SK-N-SH (cell line): ENCODE measurements at regions not wholly inside any gene's neighbourhood (a gene's known extent, or its start where the extent isn't known, plus 50 kb on each side); places are given as distances from the start of the nearest gene placed in this dataset.

Experiments
- CTCF ChIA-PET: fragments of 300-600, 350-600 bp; formaldehyde crosslinking; extraction: SDS; loops from one replicate; lab custom pipeline; 2021; lab: Yijun Ruan, JAX
- POLR2A ChIA-PET: fragments of 350-600 bp; sonication (Branson Sonifier 250); formaldehyde crosslinking; extraction: SDS; loops from one replicate; lab custom pipeline; 2020; ENCODE audit warnings: antibody characterized with exemption, inconsistent platforms; lab: Yijun Ruan, JAX
- DNase-seq: peaks from one replicate; pipeline ENCODE4 v3.0.0; 2012
- H2AFZ ChIP-seq: fragments of 200-600 bp; sonication (generic); 2 replicates; pipeline ENCODE4 v1.8.1; 2016; ENCODE audit warnings: antibody characterized with exemption, mild to moderate bottlenecking, low read depth
- H3F3A ChIP-seq: fragments of 200-600 bp; sonication (generic); replicated peaks from 2 replicates; pipeline ENCODE3; 2016; ENCODE audit warnings: antibody characterized with exemption, mild to moderate bottlenecking; ENCODE audit not compliant: insufficient read depth
- H3K27ac ChIP-seq, 2 experiments: fragments of 200-500 bp in 1 of 2; fragments of 200-600 bp in 1 of 2; sonication (Bioruptor generic) in 1 of 2; sonication (generic), shearing (Covaris generic) in 1 of 2; 2 replicates each; pipeline versions ENCODE4 v1.5.1 to v1.6.1; 2014 to 2016; ENCODE audit warnings: low read depth in 2 of 2, inconsistent platforms in 1 of 2, low read length in 1 of 2, mild to moderate bottlenecking in 1 of 2, mixed read lengths in 1 of 2
- H3K27me3 ChIP-seq: fragments of 200-600 bp; sonication (generic), shearing (Covaris generic); 2 replicates; pipeline ENCODE4 v1.6.1; 2016; ENCODE audit warnings: mixed run types; ENCODE audit not compliant: insufficient read depth
- H3K36me3 ChIP-seq, 2 experiments: fragments of 200-500 bp in 1 of 2; fragments of 200-600 bp in 1 of 2; sonication (Bioruptor generic) in 1 of 2; sonication (generic) in 1 of 2; replicated peaks in 1 of 2; 2 replicates each; pipeline versions ENCODE3 to v1.5.1; 2014 to 2016; ENCODE audit warnings: low read length in 1 of 2, mild to moderate bottlenecking in 1 of 2; ENCODE audit not compliant: insufficient read depth in 2 of 2, control insufficient read depth in 1 of 2
- H3K4me1 ChIP-seq, 2 experiments: fragments of 200-500 bp in 1 of 2; fragments of 200-600 bp in 1 of 2; sonication (Bioruptor generic) in 1 of 2; sonication (generic), shearing (Covaris generic) in 1 of 2; 2 replicates each; pipeline versions ENCODE4 v1.5.1 to v1.6.1; 2014 to 2016; ENCODE audit warnings: low read depth in 1 of 2, low read length in 1 of 2, mixed run types in 1 of 2; ENCODE audit not compliant: insufficient read depth in 2 of 2, control insufficient read depth in 1 of 2
- H3K4me2 ChIP-seq: fragments of 200-600 bp; sonication (generic), shearing (Covaris generic); 2 replicates; pipeline ENCODE4 v1.6.1; 2017; ENCODE audit warnings: mixed run types
- H3K4me3 ChIP-seq, 2 experiments: fragments of 200-500 bp in 1 of 2; fragments of 200-600 bp in 1 of 2; sonication (Bioruptor generic) in 1 of 2; sonication (generic), shearing (Covaris generic) in 1 of 2; 2 replicates each; pipeline versions ENCODE4 v1.5.1 to v1.8.1; 2014 to 2016; ENCODE audit warnings: low read depth in 2 of 2, inconsistent platforms in 1 of 2, low read length in 1 of 2, mild to moderate bottlenecking in 1 of 2, mixed read lengths in 1 of 2, moderate library complexity in 1 of 2
- H3K79me2 ChIP-seq: fragments of 200-600 bp; sonication (generic); 2 replicates; pipeline ENCODE4 v1.8.1; 2017; ENCODE audit warnings: mild to moderate bottlenecking; ENCODE audit not compliant: insufficient read depth
- H3K9ac ChIP-seq: fragments of 200-600 bp; sonication (generic); 2 replicates; pipeline ENCODE4 v1.6.1; 2017; ENCODE audit warnings: mixed run types
- H3K9me2 ChIP-seq: fragments of 200-600 bp; sonication (generic); 2 replicates; pipeline ENCODE4 v1.6.1; 2017; ENCODE audit warnings: mixed run types
- H3K9me3 ChIP-seq: fragments of 200-600 bp; sonication (generic); 2 replicates; pipeline ENCODE4 v1.6.1; 2017; ENCODE audit warnings: mixed run types, mild to moderate bottlenecking, moderate library complexity
- H4K20me1 ChIP-seq: fragments of 200-600 bp; sonication (generic); 2 replicates; pipeline ENCODE4 v1.6.1; 2017; ENCODE audit warnings: mild to moderate bottlenecking, mixed run types; ENCODE audit not compliant: insufficient read depth
- CHD2 ChIP-seq: fragments of 150-350 bp; IDR thresholded peaks from 2 replicates; pipeline ENCODE4 v1.6.1; 2018; ENCODE audit warnings: low read length; ENCODE audit not compliant: partially characterized antibody
- EP300 ChIP-seq, 2 experiments: IDR thresholded peaks; 2 replicates each; pipeline versions ENCODE4 v1.4.0 to v1.6.1; 2012; ENCODE audit warnings: borderline replicate concordance in 1 of 2, low read depth in 1 of 2, low read length in 1 of 2
- FOSL2 ChIP-seq: IDR thresholded peaks from 2 replicates; pipeline ENCODE4 v1.4.0; 2012; ENCODE audit warnings: low read depth, mild to moderate bottlenecking, moderate library complexity, borderline replicate concordance
- GABPA ChIP-seq: IDR thresholded peaks from 2 replicates; pipeline ENCODE4 v1.4.0; 2012; ENCODE audit warnings: low read depth, mild to moderate bottlenecking
- GATA2 ChIP-seq: sonication (generic); formaldehyde crosslinking; IDR thresholded peaks from 2 replicates; pipeline ENCODE4 v1.5.0; 2020; ENCODE audit warnings: mild to moderate bottlenecking, missing genetic modification reagents
- JUND ChIP-seq: IDR thresholded peaks from 2 replicates; pipeline ENCODE4 v1.4.0; 2012
- MEF2A ChIP-seq: IDR thresholded peaks from 2 replicates; pipeline ENCODE4 v1.4.0; 2012; ENCODE audit warnings: low read depth, borderline replicate concordance
- POLR2AphosphoS5 ChIP-seq: IDR thresholded peaks from 2 replicates; pipeline ENCODE4 v1.6.1; 2012; ENCODE audit warnings: low read depth, low read length
- RAD21 ChIP-seq: IDR thresholded peaks from 2 replicates; pipeline ENCODE4 v1.6.1; 2012; ENCODE audit warnings: mild to moderate bottlenecking, low read length
- RCOR1 ChIP-seq: fragments of 150-350 bp; IDR thresholded peaks from 2 replicates; pipeline ENCODE4 v1.6.1; 2017; ENCODE audit warnings: antibody characterized with exemption, low read length
- RFX5 ChIP-seq: IDR thresholded peaks from 2 replicates; pipeline ENCODE4 v1.6.1; 2012; ENCODE audit warnings: mild to moderate bottlenecking, improper control_type of control experiment, low read length
- SIN3A ChIP-seq: IDR thresholded peaks from 2 replicates; pipeline ENCODE4 v1.6.1; 2012; ENCODE audit warnings: low read depth, mild to moderate bottlenecking, low read length, moderate library complexity, borderline replicate concordance
- TAF1 ChIP-seq: IDR thresholded peaks from 2 replicates; pipeline ENCODE4 v1.6.1; 2012; ENCODE audit warnings: low read depth, mild to moderate bottlenecking, low read length, moderate library complexity, borderline replicate concordance
- TCF12 ChIP-seq: IDR thresholded peaks from 2 replicates; pipeline ENCODE4 v1.4.0; 2012
- WGBS: methylation state at CpG from one replicate; pipeline ENCODE4 v1.1.6; 2017; ENCODE audit warnings: low lambda C conversion rate; 5-methylcytosine and 5-hydroxymethylcytosine counted together
- TF ChIP-seq, protein P1 (sequence below): IDR thresholded peaks from 2 replicates; pipeline ENCODE4 v1.4.0; 2012; ENCODE audit warnings: low read depth, borderline replicate concordance
- TF ChIP-seq, protein P2 (sequence below): fragments of 200-600 bp; sonication (generic); IDR thresholded peaks from 2 replicates; pipeline ENCODE4 v1.6.1; 2017; ENCODE audit warnings: antibody characterized with exemption, mild to moderate bottlenecking, moderate library complexity
- TF ChIP-seq, protein P3 (sequence below): IDR thresholded peaks from 2 replicates; pipeline ENCODE4 v1.4.0; 2012; ENCODE audit warnings: low read depth
- TF ChIP-seq, protein P4 (sequence below): IDR thresholded peaks from 2 replicates; pipeline ENCODE4; 2012

DNA sequence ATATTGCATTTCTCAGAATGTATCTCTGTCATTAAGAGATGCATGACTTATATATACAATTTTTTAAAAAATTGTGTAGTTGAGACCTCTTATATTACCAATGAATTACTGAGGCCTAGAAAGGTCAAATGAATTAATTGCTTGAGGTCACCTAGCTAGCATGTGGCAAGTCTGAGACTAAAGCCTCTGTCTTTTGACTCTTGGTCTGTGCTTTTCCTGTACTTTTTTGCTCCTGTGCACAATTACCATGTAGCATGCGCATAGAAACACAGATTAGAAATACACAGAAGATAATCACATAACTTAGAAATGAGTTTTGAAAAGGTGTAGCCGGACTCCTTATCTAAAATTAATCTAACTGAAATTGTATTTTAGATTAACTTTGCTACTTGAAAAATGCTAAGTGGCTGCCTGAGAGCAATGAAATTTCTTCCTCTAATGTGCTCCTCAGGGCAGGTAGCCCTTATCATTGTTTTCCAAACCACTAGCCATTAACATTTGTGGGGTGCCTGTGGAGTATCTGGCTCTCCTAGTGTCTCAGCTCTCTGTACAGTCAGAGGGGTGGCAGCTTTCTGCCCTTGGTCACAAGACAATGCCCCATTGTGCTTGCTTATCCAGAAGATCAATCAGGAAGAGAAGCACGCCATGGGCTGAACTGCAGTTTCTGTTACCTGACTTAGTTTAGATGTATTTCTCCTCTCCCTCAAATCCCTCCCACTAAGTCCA is 119.6 kb downstream of the RFC3 start:
- Histone ChIP-seq H3K27me3 (no peaks in the 10 kb centered on the region), H3K79me2 (no peaks in the 10 kb centered on the region), H4K20me1 (no peaks in the 10 kb centered on the region), H3K9me2 (no peaks in the 10 kb centered on the region), H3F3A (no peaks in the 10 kb centered on the region), H3K27ac (peak overlapping the region in 1 of 2 experiments; percentile 84; a peak in 2 of 4 replicates), H3K4me1 (peaks cover 8 to 28% of the 10 kb centered on the region in 2 experiments), H3K4me3 (no peak overlapping the region), H3K4me2 (no peak overlapping the region), H3K9ac (no peak overlapping the region), H2AFZ (no peak overlapping the region), H3K9me3 (no peaks in the 10 kb centered on the region), H3K36me3 (no peaks in the 10 kb centered on the region)
- ChIA-PET CTCF (interaction anchor here (1.3 kb wide), 1 partner anchor 140 kb away, joined by 5 read pairs; no protein-coding TSS in a partner anchor), POLR2A (no interaction called here)
- DNase-seq: no peak
- WGBS: 92% methylated on average over 3 of the region's 3 CpGs
- peak in 1 of 2 experiments; percentile 83; a peak in 1 of 4 replicates for TF ChIP-seq EP300 (IDR thresholded peaks at IDR 0.05; ENCODE audit: borderline replicate concordance in 1 of 2, low read depth in 1 of 2, low read length in 1 of 2)
- peak; percentile 76 for TF ChIP-seq GATA2 (CRISPR knock-in tag)
- TF ChIP-seq POLR2AphosphoS5: no peak
- no peak for TF ChIP-seq RFX5
- TF ChIP-seq RAD21: no peak
- TF ChIP-seq TCF12: peak; percentile 26; the same call in 1 of the 2 replicates
- TF ChIP-seq, protein P1, sequence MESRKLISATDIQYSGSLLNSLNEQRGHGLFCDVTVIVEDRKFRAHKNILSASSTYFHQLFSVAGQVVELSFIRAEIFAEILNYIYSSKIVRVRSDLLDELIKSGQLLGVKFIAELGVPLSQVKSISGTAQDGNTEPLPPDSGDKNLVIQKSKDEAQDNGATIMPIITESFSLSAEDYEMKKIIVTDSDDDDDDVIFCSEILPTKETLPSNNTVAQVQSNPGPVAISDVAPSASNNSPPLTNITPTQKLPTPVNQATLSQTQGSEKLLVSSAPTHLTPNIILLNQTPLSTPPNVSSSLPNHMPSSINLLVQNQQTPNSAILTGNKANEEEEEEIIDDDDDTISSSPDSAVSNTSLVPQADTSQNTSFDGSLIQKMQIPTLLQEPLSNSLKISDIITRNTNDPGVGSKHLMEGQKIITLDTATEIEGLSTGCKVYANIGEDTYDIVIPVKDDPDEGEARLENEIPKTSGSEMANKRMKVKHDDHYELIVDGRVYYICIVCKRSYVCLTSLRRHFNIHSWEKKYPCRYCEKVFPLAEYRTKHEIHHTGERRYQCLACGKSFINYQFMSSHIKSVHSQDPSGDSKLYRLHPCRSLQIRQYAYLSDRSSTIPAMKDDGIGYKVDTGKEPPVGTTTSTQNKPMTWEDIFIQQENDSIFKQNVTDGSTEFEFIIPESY: no peak
- TF ChIP-seq GABPA: no peak
- TF ChIP-seq, protein P2, sequence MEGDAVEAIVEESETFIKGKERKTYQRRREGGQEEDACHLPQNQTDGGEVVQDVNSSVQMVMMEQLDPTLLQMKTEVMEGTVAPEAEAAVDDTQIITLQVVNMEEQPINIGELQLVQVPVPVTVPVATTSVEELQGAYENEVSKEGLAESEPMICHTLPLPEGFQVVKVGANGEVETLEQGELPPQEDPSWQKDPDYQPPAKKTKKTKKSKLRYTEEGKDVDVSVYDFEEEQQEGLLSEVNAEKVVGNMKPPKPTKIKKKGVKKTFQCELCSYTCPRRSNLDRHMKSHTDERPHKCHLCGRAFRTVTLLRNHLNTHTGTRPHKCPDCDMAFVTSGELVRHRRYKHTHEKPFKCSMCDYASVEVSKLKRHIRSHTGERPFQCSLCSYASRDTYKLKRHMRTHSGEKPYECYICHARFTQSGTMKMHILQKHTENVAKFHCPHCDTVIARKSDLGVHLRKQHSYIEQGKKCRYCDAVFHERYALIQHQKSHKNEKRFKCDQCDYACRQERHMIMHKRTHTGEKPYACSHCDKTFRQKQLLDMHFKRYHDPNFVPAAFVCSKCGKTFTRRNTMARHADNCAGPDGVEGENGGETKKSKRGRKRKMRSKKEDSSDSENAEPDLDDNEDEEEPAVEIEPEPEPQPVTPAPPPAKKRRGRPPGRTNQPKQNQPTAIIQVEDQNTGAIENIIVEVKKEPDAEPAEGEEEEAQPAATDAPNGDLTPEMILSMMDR: no peak
- no peak for TF ChIP-seq SIN3A
- peak; percentile 32 for TF ChIP-seq CHD2
- TF ChIP-seq RCOR1: 0 out of 2 replicates have a peak, but pooled peaks have one; percentile 62

DNA sequence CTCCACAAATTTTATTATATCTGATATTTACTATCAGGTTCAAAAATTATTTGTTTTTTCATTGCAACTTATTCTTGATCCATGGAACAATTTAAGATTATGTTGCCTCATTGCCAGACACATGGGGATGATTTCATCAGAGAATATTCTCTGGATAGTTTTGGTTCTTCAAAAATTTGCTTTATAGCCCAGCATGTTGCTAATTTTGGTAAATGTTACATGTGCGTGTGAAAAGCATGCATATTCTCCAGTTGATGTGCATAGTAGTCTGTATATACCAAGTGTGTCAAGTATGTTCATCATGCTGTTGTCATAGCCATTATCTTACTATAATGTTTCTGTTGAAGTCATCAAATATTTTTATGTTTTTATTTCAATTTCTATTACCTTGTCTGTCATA is 122.3 kb downstream of the RFC3 start:
- DNase-seq: no peak
- H3K9me3 ChIP-seq: no peaks in the 10 kb centered on the region
- no peak overlapping the region for H2AFZ ChIP-seq
- CTCF ChIA-PET: interaction anchor here (0.6 kb wide), 1 partner anchor 330 kb away, joined by 3 read pairs; no protein-coding TSS in a partner anchor
- no peak overlapping the region for H3K4me2 ChIP-seq
- no peaks in the 10 kb centered on the region for H3F3A ChIP-seq
- no peaks in the 10 kb centered on the region for H4K20me1 ChIP-seq
- no peaks in the 10 kb centered on the region for H3K27me3 ChIP-seq
- 95% methylated on average over 1 of the region's 1 CpG for WGBS
- no peaks in the 10 kb centered on the region for H3K36me3 ChIP-seq
- no peaks in the 10 kb centered on the region for H3K9me2 ChIP-seq
- POLR2A ChIA-PET: no interaction called here
- H3K4me3 ChIP-seq: no peak overlapping the region
- H3K9ac ChIP-seq: no peak overlapping the region
- TF ChIP-seq TAF1 (no peak), MEF2A (no peak), FOSL2 (no peak), JUND (no peak), RFX5 (no peak)
- TF ChIP-seq, protein P3, sequence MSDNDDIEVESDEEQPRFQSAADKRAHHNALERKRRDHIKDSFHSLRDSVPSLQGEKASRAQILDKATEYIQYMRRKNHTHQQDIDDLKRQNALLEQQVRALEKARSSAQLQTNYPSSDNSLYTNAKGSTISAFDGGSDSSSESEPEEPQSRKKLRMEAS: no peak
- TF ChIP-seq, protein P4, sequence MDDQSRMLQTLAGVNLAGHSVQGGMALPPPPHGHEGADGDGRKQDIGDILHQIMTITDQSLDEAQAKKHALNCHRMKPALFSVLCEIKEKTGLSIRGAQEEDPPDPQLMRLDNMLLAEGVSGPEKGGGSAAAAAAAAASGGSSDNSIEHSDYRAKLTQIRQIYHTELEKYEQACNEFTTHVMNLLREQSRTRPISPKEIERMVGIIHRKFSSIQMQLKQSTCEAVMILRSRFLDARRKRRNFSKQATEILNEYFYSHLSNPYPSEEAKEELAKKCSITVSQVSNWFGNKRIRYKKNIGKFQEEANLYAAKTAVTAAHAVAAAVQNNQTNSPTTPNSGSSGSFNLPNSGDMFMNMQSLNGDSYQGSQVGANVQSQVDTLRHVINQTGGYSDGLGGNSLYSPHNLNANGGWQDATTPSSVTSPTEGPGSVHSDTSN: no peak
- H3K4me1 ChIP-seq: peaks cover 0 to 14% of the 10 kb centered on the region in 2 experiments; a peak in 3 of 4 replicates
- no peaks in the 10 kb centered on the region for H3K79me2 ChIP-seq
- H3K27ac ChIP-seq: no peak overlapping the region
